HPDE6-E6E7 (cell line): ENCODE measurements at regions not wholly inside any gene's neighbourhood (a gene's known extent, or its start where the extent isn't known, plus 50 kb on each side); places are given as distances from the start of the nearest gene placed in this dataset.
"Not testable (repeated sequence)": the region's sequence is repeated elsewhere in the genome, so short reads cannot be mapped to it uniquely, and the experiment has no call there.

Experiments used
- DNase-seq: peaks from one replicate; pipeline ENCODE4 v3.0.0; 2011; ENCODE audit warnings: missing footprints; ENCODE audit errors: extremely low spot score

- DNase-seq: no peak
Observed at GRCh38 chr5:2382776-2383697, 368.4 kb downstream of the IRX2 start.

- no peak for DNase-seq
Observed at GRCh38 chr5:2381861-2382260, 369.6 kb downstream of the IRX2 start.

- DNase-seq: no peak
Observed at GRCh38 chr5:2381070-2381469, 370.4 kb downstream of the IRX2 start.

- no peak for DNase-seq
Observed at GRCh38 chr5:2378976-2379375, 372.5 kb downstream of the IRX2 start.

- DNase-seq: no peak
Observed at GRCh38 chr5:2378108-2378507, 373.4 kb downstream of the IRX2 start.

- DNase-seq: no peak
Observed at GRCh38 chr5:2376486-2376885, 375.0 kb downstream of the IRX2 start.

GRCh38 chr5:2375757-2376250 is 375.7 kb downstream of the IRX2 start:
- DNase-seq: no peak

GRCh38 chr5:2375291-2375690 is 376.2 kb downstream of the IRX2 start:
- no peak for DNase-seq

- no peak for DNase-seq
Observed at GRCh38 chr5:2374703-2375102, 376.8 kb downstream of the IRX2 start.

GRCh38 chr5:2373631-2374030 is 377.8 kb downstream of the IRX2 start:
- no peak for DNase-seq

- DNase-seq: no peak
Observed at GRCh38 chr5:2371419-2371710, 380.1 kb downstream of the IRX2 start.

GRCh38 chr5:2370626-2371418 is 380.7 kb downstream of the IRX2 start:
- DNase-seq: no peak

- no peak for DNase-seq
Observed at GRCh38 chr5:2369178-2369577, 382.3 kb downstream of the IRX2 start.

GRCh38 chr5:2366816-2367215 is 384.7 kb downstream of the IRX2 start:
- DNase-seq: no peak

- DNase-seq: no peak
Observed at GRCh38 chr5:2357309-2357708, 394.2 kb downstream of the IRX2 start.

GRCh38 chr5:2355859-2356258 is 395.6 kb downstream of the IRX2 start:
- no peak for DNase-seq

- DNase-seq: no peak
Observed at GRCh38 chr5:2353871-2354440, 397.5 kb downstream of the IRX2 start.

GRCh38 chr5:2353211-2353610 is 398.3 kb downstream of the IRX2 start:
- no peak for DNase-seq

- no peak for DNase-seq
Observed at GRCh38 chr5:2352101-2352861, 399.2 kb downstream of the IRX2 start.

GRCh38 chr5:2349768-2350167 is 401.7 kb downstream of the IRX2 start:
- not testable (repeated sequence) for DNase-seq

- DNase-seq: no peak
Observed at GRCh38 chr5:2338686-2339085, 412.8 kb downstream of the IRX2 start.
